Keratinocyte (primary cell): ENCODE measurements at regions not wholly inside any gene's neighbourhood (a gene's known extent, or its start where the extent isn't known, plus 50 kb on each side); places are given as distances from the start of the nearest gene placed in this dataset.

Experiments
- DNase-seq: peaks from one replicate; pipeline ENCODE4 v3.0.0-alpha.2; 2011; ENCODE audit warnings: low read depth, missing footprints, low spot score
- FAIRE-seq: peaks from 2 replicates; lab custom pipeline; 2011; peaks lifted over from hg19 to GRCh38; lab: Jason Lieb, UNC
- H2AFZ ChIP-seq: 2 replicates; pipeline ENCODE4 v1.6.0; 2012; ENCODE audit warnings: low read length, control low read depth, inconsistent platforms; ENCODE audit not compliant: control insufficient read depth
- H3K27ac ChIP-seq: 2 replicates; pipeline ENCODE4 v1.5.1; 2011; ENCODE audit warnings: low read length; ENCODE audit not compliant: control insufficient read depth, insufficient read depth
- H3K27me3 ChIP-seq: 3 replicates; pipeline ENCODE4 v1.6.0; 2011; ENCODE audit warnings: low read length; ENCODE audit not compliant: control insufficient read depth, insufficient read depth; ENCODE audit errors: extremely low read depth
- H3K36me3 ChIP-seq, 2 experiments: 2 replicates in 1 of 2; 3 replicates in 1 of 2; pipeline ENCODE4 v1.5.1; 2011; ENCODE audit warnings: low read length in 2 of 2, mild to moderate bottlenecking in 1 of 2; ENCODE audit not compliant: control insufficient read depth in 2 of 2, insufficient read depth in 2 of 2; ENCODE audit errors: extremely low read depth in 1 of 2
- H3K4me1 ChIP-seq: 3 replicates; pipeline ENCODE4 v1.5.1; 2011; ENCODE audit warnings: low read length; ENCODE audit not compliant: control insufficient read depth, insufficient read depth; ENCODE audit errors: extremely low read depth
- H3K4me2 ChIP-seq: 3 replicates; pipeline ENCODE4 v1.6.0; 2011; ENCODE audit warnings: low read depth, low read length; ENCODE audit not compliant: control insufficient read depth, insufficient read depth; ENCODE audit errors: extremely low read depth
- H3K4me3 ChIP-seq, 3 experiments: fragments of 200-600 bp in 1 of 3; sonication (generic) in 1 of 3; 2 replicates in 2 of 3; 3 replicates in 1 of 3; pipeline ENCODE4 v1.5.1; 2011 to 2016; ENCODE audit warnings: low read length in 3 of 3, mild to moderate bottlenecking in 3 of 3, control low read depth in 2 of 3, inconsistent platforms in 1 of 3, low read depth in 1 of 3, mixed read lengths in 1 of 3, mixed run types in 1 of 3, moderate library complexity in 1 of 3; ENCODE audit not compliant: control insufficient read depth in 2 of 3, insufficient read depth in 2 of 3; ENCODE audit errors: extremely low read depth in 1 of 3
- H3K79me2 ChIP-seq: 2 replicates; pipeline ENCODE4 v1.6.0; 2012; ENCODE audit warnings: low read length; ENCODE audit not compliant: control insufficient read depth, insufficient read depth
- H3K9ac ChIP-seq: 3 replicates; pipeline ENCODE4 v1.6.0; 2011; ENCODE audit warnings: low read length; ENCODE audit not compliant: control insufficient read depth, insufficient read depth; ENCODE audit errors: extremely low read depth
- H3K9me1 ChIP-seq: 3 replicates; pipeline ENCODE4 v1.6.0; 2011; ENCODE audit warnings: low read length; ENCODE audit not compliant: control insufficient read depth, insufficient read depth; ENCODE audit errors: extremely low read depth
- H3K9me3 ChIP-seq: 2 replicates; pipeline ENCODE4 v1.5.1; 2012; ENCODE audit warnings: low read depth, low read length; ENCODE audit not compliant: control insufficient read depth
- H4K20me1 ChIP-seq: 3 replicates; pipeline ENCODE4 v1.6.0; 2011; ENCODE audit warnings: low read length; ENCODE audit not compliant: control insufficient read depth, insufficient read depth; ENCODE audit errors: extremely low read depth
- EZH2 ChIP-seq: IDR thresholded peaks from one replicate; pipeline ENCODE4 v1.6.1; 2012; ENCODE audit warnings: inconsistent platforms, mild to moderate bottlenecking, low read length, moderate library complexity
- dilution Hi-C: fragments of 300-500 bp; cut with MboI; formaldehyde crosslinking; loops from one replicate; pipeline ENCODE4 v1.7.0; 2020; ENCODE audit warnings: low sequenced_read_pairs; ENCODE audit not compliant: extremely low pct_ligation_motif_present
- TF ChIP-seq, protein P1 (sequence below), 3 experiments: IDR thresholded peaks in 1 of 3; conservative IDR thresholded peaks in 1 of 3; optimal IDR thresholded peaks in 1 of 3; 2 replicates in 2 of 3; 3 replicates in 1 of 3; pipeline versions ENCODE3 to v1.5.1; 2011; ENCODE audit warnings: low read length in 3 of 3, mild to moderate bottlenecking in 3 of 3, moderate library complexity in 2 of 3, control low read depth in 1 of 3, inconsistent platforms in 1 of 3; ENCODE audit not compliant: insufficient read depth in 2 of 3; ENCODE audit errors: extremely low read depth in 1 of 3

- Histone ChIP-seq H3K9me1 (no peaks in the 10 kb centered on the region), H4K20me1 (no peaks in the 10 kb centered on the region), H3K36me3 (no peaks in the 10 kb centered on the region), H3K79me2 (no peaks in the 10 kb centered on the region), H3K4me3 (peak overlapping the region in 2 of 3 experiments; percentile 47 to 52), H3K27me3 (no peaks in the 10 kb centered on the region), H3K4me1 (peaks cover 2% of the 10 kb centered on the region), H3K4me2 (peak overlapping the region; percentile 78), H2AFZ (peak overlapping the region; percentile 91), H3K27ac (no peak overlapping the region), H3K9ac (no peak overlapping the region), H3K9me3 (no peaks in the 10 kb centered on the region)
- FAIRE-seq (peak; percentile 61), DNase-seq (no peak)
- TF ChIP-seq, protein P1, sequence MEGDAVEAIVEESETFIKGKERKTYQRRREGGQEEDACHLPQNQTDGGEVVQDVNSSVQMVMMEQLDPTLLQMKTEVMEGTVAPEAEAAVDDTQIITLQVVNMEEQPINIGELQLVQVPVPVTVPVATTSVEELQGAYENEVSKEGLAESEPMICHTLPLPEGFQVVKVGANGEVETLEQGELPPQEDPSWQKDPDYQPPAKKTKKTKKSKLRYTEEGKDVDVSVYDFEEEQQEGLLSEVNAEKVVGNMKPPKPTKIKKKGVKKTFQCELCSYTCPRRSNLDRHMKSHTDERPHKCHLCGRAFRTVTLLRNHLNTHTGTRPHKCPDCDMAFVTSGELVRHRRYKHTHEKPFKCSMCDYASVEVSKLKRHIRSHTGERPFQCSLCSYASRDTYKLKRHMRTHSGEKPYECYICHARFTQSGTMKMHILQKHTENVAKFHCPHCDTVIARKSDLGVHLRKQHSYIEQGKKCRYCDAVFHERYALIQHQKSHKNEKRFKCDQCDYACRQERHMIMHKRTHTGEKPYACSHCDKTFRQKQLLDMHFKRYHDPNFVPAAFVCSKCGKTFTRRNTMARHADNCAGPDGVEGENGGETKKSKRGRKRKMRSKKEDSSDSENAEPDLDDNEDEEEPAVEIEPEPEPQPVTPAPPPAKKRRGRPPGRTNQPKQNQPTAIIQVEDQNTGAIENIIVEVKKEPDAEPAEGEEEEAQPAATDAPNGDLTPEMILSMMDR (optimal IDR thresholded peaks at IDR 0.05 in 1 of 3, IDR thresholded peaks at IDR 0.05 in 1 of 3, conservative IDR thresholded peaks at IDR 0.05 in 1 of 3; ENCODE audit: extremely low read depth in 1 of 3, insufficient read depth in 2 of 3, low read length in 3 of 3), result peak in 2 of 3 experiments; percentile 62 to 71
- no peak for TF ChIP-seq EZH2
- dilution Hi-C loops, result no loop called here
Observed at GRCh38 chr1:72623299-72623708, 341.0 kb upstream of the NEGR1 start.

GRCh38 chr1:72620453-72620852 is 338.1 kb upstream of the NEGR1 start:
- Histone ChIP-seq H2AFZ (no peak overlapping the region), H3K27me3 (no peaks in the 10 kb centered on the region), H4K20me1 (no peaks in the 10 kb centered on the region), H3K79me2 (no peaks in the 10 kb centered on the region), H3K9me3 (no peaks in the 10 kb centered on the region), H3K36me3 (no peaks in the 10 kb centered on the region), H3K4me1 (peaks cover 2% of the 10 kb centered on the region), H3K27ac (no peak overlapping the region), H3K9ac (no peak overlapping the region), H3K4me3 (no peak overlapping the region), H3K4me2 (no peak overlapping the region), H3K9me1 (no peaks in the 10 kb centered on the region)
- dilution Hi-C loops, result no loop called here
- TF ChIP-seq EZH2, result no peak
- TF ChIP-seq, protein P1 (optimal IDR thresholded peaks at IDR 0.05 in 1 of 3, IDR thresholded peaks at IDR 0.05 in 1 of 3, conservative IDR thresholded peaks at IDR 0.05 in 1 of 3; ENCODE audit: extremely low read depth in 1 of 3, insufficient read depth in 2 of 3, low read length in 3 of 3), result no peak
- DNase-seq, result no peak
- no peak for FAIRE-seq
